ENCODE measurements at regions not wholly inside any gene's neighbourhood (a gene's known extent, or its start where the extent isn't known, plus 50 kb on each side); places are given as distances from the start of the nearest gene placed in this dataset.
A peak's percentile ranks its signal among the peaks of the same experiment; 100 is the strongest.

GRCh38 chrX:139287155-139287924 lies 243.2 kb upstream of the F9 start:
- no peak for DNase-seq

GRCh38 chrX:139286342-139286741 lies 244.2 kb upstream of the F9 start:
- DNase-seq, result no peak

- no peak for DNase-seq
Measured at GRCh38 chrX:139267851-139268250, 262.7 kb upstream of the F9 start.

GRCh38 chrX:139246295-139246694 lies 284.2 kb upstream of the F9 start:
- no peak for DNase-seq

- DNase-seq, result no peak
Measured at GRCh38 chrX:139237141-139237540, 293.4 kb upstream of the F9 start.

- DNase-seq, result no peak
Measured at GRCh38 chrX:139234898-139235297, 295.6 kb upstream of the F9 start.

- DNase-seq, result no peak
Measured at GRCh38 chrX:139224953-139225665, 305.4 kb upstream of the F9 start.

- DNase-seq, result no peak
Measured at GRCh38 chrX:139222511-139223200, 307.9 kb upstream of the F9 start.

GRCh38 chrX:139213241-139213709 lies 317.3 kb upstream of the F9 start:
- DNase-seq, result no peak

GRCh38 chrX:139211568-139212182 lies 318.9 kb upstream of the F9 start:
- no peak for DNase-seq

- no peak for DNase-seq
Measured at GRCh38 chrX:139209342-139209741, 321.2 kb upstream of the F9 start.

GRCh38 chrX:139207655-139208054 lies 322.9 kb upstream of the F9 start:
- DNase-seq, result no peak

- DNase-seq, result no peak
Measured at GRCh38 chrX:139206914-139207313, 323.6 kb upstream of the F9 start.

GRCh38 chrX:139204898-139205667 lies 325.5 kb upstream of the F9 start:
- DNase-seq, result peak in 1 of 4 experiments; percentile 1

GRCh38 chrX:139204571-139204897 lies 326.0 kb upstream of the F9 start:
- DNase-seq, result no peak

- DNase-seq, result no peak
Measured at GRCh38 chrX:139203651-139204570, 326.6 kb upstream of the F9 start.

- DNase-seq, result no peak
Measured at GRCh38 chrX:139202742-139203420, 327.7 kb upstream of the F9 start.

GRCh38 chrX:139201924-139202323 lies 328.6 kb upstream of the F9 start:
- DNase-seq, result no peak

GRCh38 chrX:139200793-139201192 lies 329.7 kb upstream of the F9 start:
- no peak for DNase-seq

GRCh38 chrX:139200346-139200745 lies 330.2 kb upstream of the F9 start:
- DNase-seq, result no peak

- no peak for DNase-seq
Measured at GRCh38 chrX:139199933-139200332, 330.6 kb upstream of the F9 start.
